Neural crest cell (in vitro differentiated cells): ENCODE measurements at regions not wholly inside any gene's neighbourhood (a gene's known extent, or its start where the extent isn't known, plus 50 kb on each side); places are given as distances from the start of the nearest gene placed in this dataset.

ENCODE experiments used
- DNase-seq: peaks from one replicate; pipeline ENCODE4 v3.0.0; 2021; ENCODE audit warnings: low read depth, mixed read lengths, low spot score
- H3K27ac Mint-ChIP-seq: one replicate; pipeline ENCODE4 v1.8.0; 2021; ENCODE audit warnings: mild to moderate bottlenecking, mixed read lengths; ENCODE audit not compliant: unreplicated experiment
- H3K27me3 Mint-ChIP-seq: 2 replicates; pipeline ENCODE4 v1.8.0; 2021; ENCODE audit warnings: low read depth, mild to moderate bottlenecking, mixed read lengths
- H3K36me3 Mint-ChIP-seq: 2 replicates; pipeline ENCODE4 v1.8.0; 2021; ENCODE audit warnings: low read depth, mild to moderate bottlenecking, mixed read lengths
- H3K4me1 Mint-ChIP-seq: 2 replicates; pipeline ENCODE4 v1.8.0; 2021; ENCODE audit warnings: mixed read lengths
- H3K4me3 Mint-ChIP-seq: one replicate; pipeline ENCODE4 v1.8.0; 2021; ENCODE audit warnings: mild to moderate bottlenecking, mixed read lengths
- H3K9me3 Mint-ChIP-seq: 2 replicates; pipeline ENCODE4 v1.8.0; 2021; ENCODE audit warnings: mixed read lengths
- TF ChIP-seq, protein P1 (sequence below): fragments of 200-600 bp; sonication (generic); conservative IDR thresholded peaks from 2 replicates; pipeline ENCODE4 v1.5.0; 2021; ENCODE audit warnings: antibody characterized with exemption, mild to moderate bottlenecking

- TF ChIP-seq, protein P1, sequence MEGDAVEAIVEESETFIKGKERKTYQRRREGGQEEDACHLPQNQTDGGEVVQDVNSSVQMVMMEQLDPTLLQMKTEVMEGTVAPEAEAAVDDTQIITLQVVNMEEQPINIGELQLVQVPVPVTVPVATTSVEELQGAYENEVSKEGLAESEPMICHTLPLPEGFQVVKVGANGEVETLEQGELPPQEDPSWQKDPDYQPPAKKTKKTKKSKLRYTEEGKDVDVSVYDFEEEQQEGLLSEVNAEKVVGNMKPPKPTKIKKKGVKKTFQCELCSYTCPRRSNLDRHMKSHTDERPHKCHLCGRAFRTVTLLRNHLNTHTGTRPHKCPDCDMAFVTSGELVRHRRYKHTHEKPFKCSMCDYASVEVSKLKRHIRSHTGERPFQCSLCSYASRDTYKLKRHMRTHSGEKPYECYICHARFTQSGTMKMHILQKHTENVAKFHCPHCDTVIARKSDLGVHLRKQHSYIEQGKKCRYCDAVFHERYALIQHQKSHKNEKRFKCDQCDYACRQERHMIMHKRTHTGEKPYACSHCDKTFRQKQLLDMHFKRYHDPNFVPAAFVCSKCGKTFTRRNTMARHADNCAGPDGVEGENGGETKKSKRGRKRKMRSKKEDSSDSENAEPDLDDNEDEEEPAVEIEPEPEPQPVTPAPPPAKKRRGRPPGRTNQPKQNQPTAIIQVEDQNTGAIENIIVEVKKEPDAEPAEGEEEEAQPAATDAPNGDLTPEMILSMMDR, result no peak
- H3K27ac Mint-ChIP-seq, result no peak overlapping the region
- no peak overlapping the region for H3K4me3 Mint-ChIP-seq
- no peak for DNase-seq
- H3K36me3 Mint-ChIP-seq, result peaks cover 2% of the 10 kb centered on the region
- H3K4me1 Mint-ChIP-seq, result no peaks in the 10 kb centered on the region
- H3K9me3 Mint-ChIP-seq, result peaks cover 2% of the 10 kb centered on the region
- H3K27me3 Mint-ChIP-seq, result no peaks in the 10 kb centered on the region
Measured at GRCh38 chr12:27388650-27389049, 56.0 kb downstream of the BMAL2 start.

DNA sequence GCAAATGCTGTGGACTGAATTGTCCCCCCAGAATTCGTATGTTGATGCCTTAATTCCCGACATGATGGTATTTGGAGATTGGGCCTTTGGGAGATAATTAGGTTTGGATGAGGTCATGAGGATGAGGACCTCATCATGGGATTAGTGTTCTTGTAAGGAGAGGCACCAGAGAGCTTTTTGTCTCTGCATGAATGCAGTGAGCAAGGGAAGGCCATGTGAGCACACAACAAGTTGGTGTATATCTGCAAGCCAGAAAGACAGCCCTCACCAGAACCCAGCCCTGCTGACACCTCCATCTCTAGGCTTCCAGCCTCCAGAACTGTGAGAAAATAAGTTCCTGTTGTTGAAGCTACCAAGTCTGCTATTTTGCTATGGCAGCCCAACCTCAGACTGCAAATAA is 51.9 kb upstream of the SMCO2 start:
- TF ChIP-seq, protein P1, result no peak
- Mint-ChIP-seq H3K27ac (no peak overlapping the region), H3K27me3 (no peaks in the 10 kb centered on the region), H3K4me3 (no peak overlapping the region), H3K4me1 (no peaks in the 10 kb centered on the region), H3K36me3 (peaks cover 2% of the 10 kb centered on the region), H3K9me3 (peaks cover 2% of the 10 kb centered on the region)
- no peak for DNase-seq

GRCh38 chr12:27396216-27396815 is 50.2 kb upstream of the SMCO2 start:
- H3K9me3 Mint-ChIP-seq, result no peaks in the 10 kb centered on the region
- H3K4me1 Mint-ChIP-seq, result no peaks in the 10 kb centered on the region
- TF ChIP-seq, protein P1, result no peak
- no peak for DNase-seq
- no peaks in the 10 kb centered on the region for H3K27me3 Mint-ChIP-seq
- no peak overlapping the region for H3K4me3 Mint-ChIP-seq
- no peak overlapping the region for H3K27ac Mint-ChIP-seq
- no peaks in the 10 kb centered on the region for H3K36me3 Mint-ChIP-seq
